HG03025 (cell line): ENCODE measurements at regions not wholly inside any gene's neighbourhood (a gene's known extent, or its start where the extent isn't known, plus 50 kb on each side); places are given as distances from the start of the nearest gene placed in this dataset.

Source experiments
- ATAC-seq: cut with Tn5 transposase; IDR thresholded peaks from one replicate; pipeline ENCODE4 v1.9.1; 2021; ENCODE audit warnings: mild to moderate bottlenecking, moderate library complexity; ENCODE audit not compliant: unreplicated experiment, low FRiP score

GRCh38 chrX:14194711-14195110 is 165.0 kb upstream of the GEMIN8 start:
- no peak for ATAC-seq

GRCh38 chrX:14193547-14193946 is 163.9 kb upstream of the GEMIN8 start:
- no peak for ATAC-seq

- ATAC-seq = no peak
Measured at GRCh38 chrX:14173873-14174272, 144.2 kb upstream of the GEMIN8 start.

- no peak for ATAC-seq
Measured at GRCh38 chrX:14164828-14165227, 135.1 kb upstream of the GEMIN8 start.

- ATAC-seq = no peak
Measured at GRCh38 chrX:14125462-14125861, 95.8 kb upstream of the GEMIN8 start.

GRCh38 chrX:14124562-14124961 is 94.9 kb upstream of the GEMIN8 start:
- ATAC-seq = no peak

GRCh38 chrX:14095702-14096101 is 66.0 kb upstream of the GEMIN8 start:
- peak; percentile 53 for ATAC-seq

GRCh38 chrX:14094191-14094590 is 64.5 kb upstream of the GEMIN8 start:
- ATAC-seq = no peak

- ATAC-seq = no peak
Measured at GRCh38 chrX:14084466-14084865, 54.8 kb upstream of the GEMIN8 start.

- ATAC-seq = no peak
Measured at GRCh38 chrX:14083783-14084182, 54.1 kb upstream of the GEMIN8 start.

- ATAC-seq = no peak
Measured at GRCh38 chrX:14079891-14080430, 50.3 kb upstream of the GEMIN8 start.
